HG03571 (cell line): ENCODE measurements at regions not wholly inside any gene's neighbourhood (a gene's known extent, or its start where the extent isn't known, plus 50 kb on each side); places are given as distances from the start of the nearest gene placed in this dataset.

ENCODE experiments used
- ATAC-seq: cut with Tn5 transposase; IDR thresholded peaks from one replicate; pipeline ENCODE4 v1.9.1; 2021; ENCODE audit not compliant: unreplicated experiment

DNA sequence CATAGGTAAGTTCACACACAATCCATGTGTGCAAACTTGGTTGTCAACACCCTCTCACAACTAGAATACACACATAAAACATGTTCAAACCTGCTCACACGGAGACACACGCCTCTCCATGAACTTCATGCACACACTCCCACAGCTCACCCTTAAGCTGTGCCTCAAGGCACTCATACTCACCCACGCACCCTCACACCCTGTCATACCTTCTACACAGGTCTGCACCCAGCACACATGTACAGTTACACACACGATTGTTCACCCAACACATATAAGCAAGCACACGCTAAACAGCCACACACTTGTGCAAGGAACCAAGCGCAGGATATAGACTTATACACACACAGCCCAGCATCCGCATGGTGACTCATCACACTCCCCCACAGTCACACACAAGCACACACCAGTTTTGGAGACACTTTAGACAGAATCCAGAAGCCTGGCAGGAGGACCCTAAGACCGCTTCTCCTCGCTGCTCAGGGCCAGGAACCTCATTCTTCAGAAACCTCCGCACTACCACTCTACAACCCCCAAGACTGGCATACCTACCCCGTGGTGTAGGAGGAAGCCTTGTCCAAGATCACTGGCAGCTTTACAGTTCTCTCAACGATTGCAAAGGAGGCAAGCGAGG is 58.7 kb upstream of the ZC3H12A start:
- no peak for ATAC-seq

DNA sequence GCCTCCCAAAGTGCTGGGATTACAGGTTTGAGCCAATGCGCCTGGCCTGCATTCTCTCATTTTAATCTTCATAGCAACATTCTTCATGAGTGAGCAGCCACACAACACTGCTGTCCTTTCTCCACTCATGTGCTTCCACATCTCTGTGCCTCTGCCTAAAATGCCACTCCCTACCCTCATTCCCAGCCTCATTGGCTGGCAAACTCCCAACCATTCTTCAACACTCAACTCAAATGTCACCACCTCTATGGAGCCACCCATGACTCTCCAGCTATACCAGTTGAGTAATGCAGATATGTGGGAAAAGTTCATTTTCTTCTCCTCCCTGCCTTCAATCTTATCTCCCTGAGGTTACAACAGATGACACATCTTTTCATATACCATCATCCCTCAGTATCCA is 53.9 kb upstream of the ZC3H12A start:
- no peak for ATAC-seq

DNA sequence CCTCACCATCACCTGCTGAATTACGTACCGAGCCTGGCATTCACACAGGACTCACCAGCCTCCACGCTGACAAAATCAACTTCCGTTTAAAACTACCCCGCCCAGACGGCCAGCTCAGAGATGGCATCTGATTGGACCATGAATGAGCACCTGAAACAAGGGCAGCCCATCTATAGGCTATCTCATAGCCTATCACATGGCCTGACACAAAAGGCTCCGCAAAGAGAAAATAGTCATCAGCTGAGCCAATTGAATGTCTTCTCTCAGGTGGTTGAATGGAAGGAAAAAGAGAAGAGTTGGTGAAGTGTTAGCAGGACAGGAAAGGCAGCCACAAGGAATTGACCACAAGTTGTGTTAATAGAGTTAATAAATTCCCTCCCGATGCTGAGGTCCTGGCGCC is 50.6 kb upstream of the ZC3H12A start:
- ATAC-seq: no peak

DNA sequence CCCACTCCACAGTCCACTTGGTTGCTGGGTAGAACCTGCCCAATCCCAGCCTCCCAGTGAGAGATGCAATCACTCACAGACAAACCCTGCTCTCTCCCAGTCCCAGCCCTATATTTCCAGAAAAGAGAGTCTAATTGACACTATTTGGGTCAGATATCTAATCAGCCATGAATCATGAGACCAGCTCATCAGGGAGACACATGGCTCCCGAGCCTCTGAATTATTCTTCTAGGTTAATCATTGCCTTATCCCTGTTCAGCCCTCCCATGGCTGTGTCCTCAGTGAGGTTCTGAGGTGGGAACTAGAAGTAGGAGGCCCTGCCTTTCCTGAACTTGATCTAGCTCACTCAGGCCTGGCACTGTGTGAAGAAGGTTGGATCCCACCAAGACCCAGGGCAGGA is 49.9 kb upstream of the ZC3H12A start:
- ATAC-seq: no peak
